ENCODE measurements at regions not wholly inside any gene's neighbourhood (a gene's known extent, or its start where the extent isn't known, plus 50 kb on each side); places are given as distances from the start of the nearest gene placed in this dataset.
A peak's percentile ranks its signal among the peaks of the same experiment; 100 is the strongest.

GRCh38 chr2:128384446-128384845 lies 65.8 kb upstream of the HS6ST1 start:
- intact Hi-C loops (cut with DNase I) = no loop called here
- Histone ChIP-seq H3K9me3 (no peaks in the 10 kb centered on the region), H3K27me3 (no peaks in the 10 kb centered on the region), H3K27ac (no peak overlapping the region), H3K4me1 (peaks cover 5 to 18% of the 10 kb centered on the region in 2 donors), H3K4me3 (no peak overlapping the region), H3K36me3 (no peaks in the 10 kb centered on the region)
- DNase-seq (peak in 2 of 4 donors; percentile 16 to 41), ATAC-seq (no peak)
- TF ChIP-seq CTCF (IDR thresholded peaks at IDR 0.05) = no peak

GRCh38 chr2:128384956-128385355 lies 66.3 kb upstream of the HS6ST1 start:
- intact Hi-C loops (cut with DNase I) = no loop called here

DNA sequence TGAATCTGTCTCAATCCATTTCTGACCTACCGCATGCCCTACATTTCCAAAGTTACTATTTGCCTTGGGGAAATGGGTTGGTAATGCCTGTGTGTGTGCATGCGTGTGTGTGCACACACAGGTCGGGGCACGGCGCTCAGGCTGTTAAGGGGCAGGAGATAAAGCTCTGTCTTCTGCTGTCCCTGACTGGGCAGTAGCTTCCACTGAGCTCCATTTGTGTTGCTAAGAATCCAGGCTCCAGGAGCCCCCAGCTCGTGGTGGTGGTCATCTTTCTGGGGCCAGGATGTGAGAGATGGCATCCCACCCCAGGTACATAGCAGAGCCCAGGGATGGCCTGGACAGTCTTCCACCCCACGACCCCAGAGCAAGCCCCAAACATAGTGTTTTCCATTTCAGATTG lies 66.7 kb upstream of the HS6ST1 start:
- Histone ChIP-seq H3K27me3 (no peaks in the 10 kb centered on the region), H3K9me3 (no peaks in the 10 kb centered on the region), H3K27ac (no peak overlapping the region), H3K4me3 (no peak overlapping the region), H3K36me3 (no peaks in the 10 kb centered on the region), H3K4me1 (peaks cover 0 to 13% of the 10 kb centered on the region in 2 donors)
- DNase-seq (peak in 2 of 4 donors; percentile 14 to 36), ATAC-seq (no peak)
- intact Hi-C loops (cut with DNase I) = no loop called here
- TF ChIP-seq CTCF (IDR thresholded peaks at IDR 0.05) = no peak

More at GRCh38 chr2:128384956-128385355, 66.3 kb upstream of the HS6ST1 start:
- Histone ChIP-seq H3K9me3 (no peaks in the 10 kb centered on the region), H3K36me3 (no peaks in the 10 kb centered on the region), H3K4me1 (peaks cover under 1 to 13% of the 10 kb centered on the region in 2 donors), H3K4me3 (no peak overlapping the region), H3K27ac (no peak overlapping the region), H3K27me3 (no peaks in the 10 kb centered on the region)
- no peak for TF ChIP-seq CTCF (IDR thresholded peaks at IDR 0.05)
- DNase-seq (peak in 2 of 4 donors; percentile 30 to 66), ATAC-seq (no peak)

DNA sequence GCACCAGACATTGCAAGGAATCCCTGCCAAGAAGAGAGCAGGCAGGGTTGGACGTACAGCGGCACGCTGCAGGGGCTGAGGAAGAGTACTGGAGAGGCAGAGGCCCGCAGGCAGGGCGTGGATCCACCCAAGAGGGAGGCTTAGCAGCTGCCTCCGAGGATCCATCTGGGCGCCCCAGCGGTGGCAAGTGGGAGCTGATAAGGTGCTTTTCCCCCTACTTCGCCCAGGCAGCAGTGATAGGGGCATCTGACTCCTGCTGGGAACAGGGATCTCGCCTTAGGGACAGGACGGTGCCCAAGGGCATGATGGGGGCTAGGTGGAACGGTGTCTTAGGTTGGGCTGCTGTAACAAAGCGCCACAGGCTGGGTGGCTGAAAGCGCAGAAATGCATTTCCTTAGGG lies 67.4 kb upstream of the HS6ST1 start:
- DNase-seq = peak in 2 of 4 donors; percentile 19 to 65

GRCh38 chr2:128388499-128388941 lies 69.9 kb upstream of the HS6ST1 start:
- H3K4me1 ChIP-seq = no peaks in the 10 kb centered on the region
- H3K4me3 ChIP-seq = no peak overlapping the region
- no peak for TF ChIP-seq CTCF (IDR thresholded peaks at IDR 0.05)
- no peaks in the 10 kb centered on the region for H3K9me3 ChIP-seq
- no peaks in the 10 kb centered on the region for H3K36me3 ChIP-seq
- intact Hi-C loops (cut with DNase I) = no loop called here
- H3K27me3 ChIP-seq = no peaks in the 10 kb centered on the region
- DNase-seq (peak in 2 of 4 donors; percentile 29 to 62), ATAC-seq (no peak)
- H3K27ac ChIP-seq = no peak overlapping the region

More for the DNA sequence above, 67.4 kb upstream of the HS6ST1 start:
- intact Hi-C loops (cut with DNase I) = no loop called here
- Histone ChIP-seq H3K27me3 (no peaks in the 10 kb centered on the region), H3K36me3 (no peaks in the 10 kb centered on the region), H3K27ac (no peak overlapping the region), H3K4me1 (peaks cover 0 to 8% of the 10 kb centered on the region in 2 donors), H3K4me3 (no peak overlapping the region), H3K9me3 (no peaks in the 10 kb centered on the region)
- no peak for TF ChIP-seq CTCF (IDR thresholded peaks at IDR 0.05)
- ATAC-seq = no peak
